Esophagus squamous epithelium (tissue), 4 donors: ENCODE measurements at regions not wholly inside any gene's neighbourhood (a gene's known extent, or its start where the extent isn't known, plus 50 kb on each side); places are given as distances from the start of the nearest gene placed in this dataset.

Experiments used
- CTCF ChIP-seq, 6 experiments: fragments of 450-650 bp in 4 of 6; fragments of 200-600 bp in 2 of 6; sonication (generic) in 2 of 6; IDR thresholded peaks; one replicate each; pipeline ENCODE4 v1.5.1; 2016 to 2019; ENCODE audit warnings: antibody characterized with exemption in 6 of 6, mild to moderate bottlenecking in 4 of 6, moderate library complexity in 4 of 6
- POLR2A ChIP-seq, 4 donors: fragments of 450-650 bp; IDR thresholded peaks; one replicate each; pipeline ENCODE4 v1.6.1; 2017; ENCODE audit warnings: antibody characterized with exemption in 4 of 4, mild to moderate bottlenecking in 4 of 4, moderate library complexity in 3 of 4

GRCh38 chr14:104320611-104321086 is 182.3 kb downstream of the KIF26A start:
- TF ChIP-seq CTCF (IDR thresholded peaks at IDR 0.05) = no peak
- TF ChIP-seq POLR2A (IDR thresholded peaks at IDR 0.05) = no peak
